ENCODE measurements at regions not wholly inside any gene's neighbourhood (a gene's known extent, or its start where the extent isn't known, plus 50 kb on each side); places are given as distances from the start of the nearest gene placed in this dataset.

GRCh38 chr17:68777856-68778694 lies 176.9 kb upstream of the FAM20A start:
- peaks cover 5% of the 10 kb centered on the region for H3K9me3 Mint-ChIP-seq
- peak overlapping the region; percentile 25 for H3K4me3 Mint-ChIP-seq
- peak overlapping the region; percentile 93 for H3K27ac Mint-ChIP-seq (ENCODE audit: unreplicated experiment)
- peaks cover 57% of the 10 kb centered on the region for H3K4me1 Mint-ChIP-seq
- peaks cover 11% of the 10 kb centered on the region for H3K36me3 Mint-ChIP-seq (ENCODE audit: low read depth)
- TF ChIP-seq CTCF (conservative IDR thresholded peaks at IDR 0.05): no peak
- H3K27me3 Mint-ChIP-seq (ENCODE audit: low read depth): no peaks in the 10 kb centered on the region
- no peak for DNase-seq (ENCODE audit: low read depth, low spot score)

GRCh38 chr17:68777243-68777855 lies 176.2 kb upstream of the FAM20A start:
- Mint-ChIP-seq H3K4me3 (peak overlapping the region; percentile 25), H3K9me3 (peaks cover 5% of the 10 kb centered on the region), H3K36me3 (ENCODE audit: low read depth) (peaks cover 5% of the 10 kb centered on the region), H3K27ac (ENCODE audit: unreplicated experiment) (peak overlapping the region; percentile 93), H3K27me3 (ENCODE audit: low read depth) (no peaks in the 10 kb centered on the region), H3K4me1 (peaks cover 52% of the 10 kb centered on the region)
- DNase-seq (ENCODE audit: low read depth, low spot score): peak; percentile 72
- TF ChIP-seq CTCF (conservative IDR thresholded peaks at IDR 0.05): peak; percentile 83

GRCh38 chr17:68776451-68776850 lies 175.3 kb upstream of the FAM20A start:
- Mint-ChIP-seq H3K27ac (ENCODE audit: unreplicated experiment) (no peak overlapping the region), H3K9me3 (peaks cover 1% of the 10 kb centered on the region), H3K27me3 (ENCODE audit: low read depth) (no peaks in the 10 kb centered on the region), H3K36me3 (ENCODE audit: low read depth) (peaks cover 1% of the 10 kb centered on the region), H3K4me1 (peaks cover 54% of the 10 kb centered on the region), H3K4me3 (no peak overlapping the region)
- TF ChIP-seq CTCF (conservative IDR thresholded peaks at IDR 0.05): no peak
- no peak for DNase-seq (ENCODE audit: low read depth, low spot score)

- Mint-ChIP-seq H3K9me3 (no peaks in the 10 kb centered on the region), H3K27ac (ENCODE audit: unreplicated experiment) (peak overlapping the region; percentile 37)
These were observed 174.8 kb upstream of the FAM20A start for GRCh38 chr17:68775969-68776368.

GRCh38 chr17:68775318-68775717 lies 174.2 kb upstream of the FAM20A start:
- H3K27me3 Mint-ChIP-seq (ENCODE audit: low read depth): no peaks in the 10 kb centered on the region
- H3K36me3 Mint-ChIP-seq (ENCODE audit: low read depth): no peaks in the 10 kb centered on the region
- peak overlapping the region; percentile 30 for H3K27ac Mint-ChIP-seq (ENCODE audit: unreplicated experiment)
- no peak for TF ChIP-seq CTCF (conservative IDR thresholded peaks at IDR 0.05)
- no peak for DNase-seq (ENCODE audit: low read depth, low spot score)
- no peak overlapping the region for H3K4me3 Mint-ChIP-seq
- H3K9me3 Mint-ChIP-seq: no peaks in the 10 kb centered on the region
- H3K4me1 Mint-ChIP-seq: peaks cover 51% of the 10 kb centered on the region

More at GRCh38 chr17:68775969-68776368, 174.8 kb upstream of the FAM20A start:
- Mint-ChIP-seq H3K27me3 (ENCODE audit: low read depth) (no peaks in the 10 kb centered on the region), H3K4me1 (peaks cover 51% of the 10 kb centered on the region), H3K36me3 (ENCODE audit: low read depth) (no peaks in the 10 kb centered on the region), H3K4me3 (no peak overlapping the region)
- DNase-seq (ENCODE audit: low read depth, low spot score): no peak
- TF ChIP-seq CTCF (conservative IDR thresholded peaks at IDR 0.05): no peak
